GM13977 (cell line): ENCODE measurements at regions not wholly inside any gene's neighbourhood (a gene's known extent, or its start where the extent isn't known, plus 50 kb on each side); places are given as distances from the start of the nearest gene placed in this dataset.

Experiments used
- DNase-seq: peaks from one replicate; pipeline ENCODE4 v3.0.0; 2012; ENCODE audit warnings: low spot score
- CTCF ChIP-seq: IDR thresholded peaks from 2 replicates; pipeline ENCODE4 v1.5.1; 2012; ENCODE audit warnings: mild to moderate bottlenecking, control low read depth; ENCODE audit not compliant: insufficient read depth; ENCODE audit errors: extremely low read depth, missing control alignments
- in situ Hi-C: fragments of 300-500 bp; cut with MboI; formaldehyde crosslinking; loops from one replicate; pipeline ENCODE4 v1.12.0; 2022; ENCODE audit warnings: low sequenced_read_pairs, low pct_unique_long_range_greater_than_20kb, mixed read lengths, inconsistent platforms; ENCODE audit not compliant: unreplicated experiment

- no peak for TF ChIP-seq CTCF
- no peak for DNase-seq
- in situ Hi-C loops: no loop called here
Observed at GRCh38 chr5:10073441-10074104, 176.1 kb downstream of the ATPSCKMT start.

GRCh38 chr5:10069637-10070313, 179.9 kb downstream of the ATPSCKMT start:
- peak; percentile 28 for DNase-seq
- TF ChIP-seq CTCF: no peak
- in situ Hi-C loops: no loop called here

- in situ Hi-C loops: no loop called here
- TF ChIP-seq CTCF: no peak
- DNase-seq: no peak
Observed at GRCh38 chr5:10065428-10066000, 184.2 kb downstream of the ATPSCKMT start.

GRCh38 chr5:10064546-10065195, 185.0 kb downstream of the ATPSCKMT start:
- no peak for TF ChIP-seq CTCF
- DNase-seq: no peak
- in situ Hi-C loops: no loop called here

- TF ChIP-seq CTCF: no peak
- in situ Hi-C loops: no loop called here
- DNase-seq: no peak
Observed at GRCh38 chr5:10063997-10064396, 185.7 kb downstream of the ATPSCKMT start.

GRCh38 chr5:10059980-10060379, 189.7 kb downstream of the ATPSCKMT start:
- no peak for TF ChIP-seq CTCF
- no peak for DNase-seq
- in situ Hi-C loops: no loop called here
